DMS79 (cell line): ENCODE measurements at regions not wholly inside any gene's neighbourhood (a gene's known extent, or its start where the extent isn't known, plus 50 kb on each side); places are given as distances from the start of the nearest gene placed in this dataset.
"Not testable (repeated sequence)": the region's sequence is repeated elsewhere in the genome, so short reads cannot be mapped to it uniquely, and the experiment has no call there.

Experiments
- DNase-seq: peaks from one replicate; lab custom pipeline; 2025; lab: John Stamatoyannopoulos, UW

GRCh38 chr7:68706291-68706690 is 892.0 kb upstream of the AUTS2 start:
- DNase-seq = no peak

GRCh38 chr7:68707159-68707558 is 891.1 kb upstream of the AUTS2 start:
- no peak for DNase-seq

- DNase-seq = no peak
Observed at GRCh38 chr7:68707958-68708357, 890.3 kb upstream of the AUTS2 start.

DNA sequence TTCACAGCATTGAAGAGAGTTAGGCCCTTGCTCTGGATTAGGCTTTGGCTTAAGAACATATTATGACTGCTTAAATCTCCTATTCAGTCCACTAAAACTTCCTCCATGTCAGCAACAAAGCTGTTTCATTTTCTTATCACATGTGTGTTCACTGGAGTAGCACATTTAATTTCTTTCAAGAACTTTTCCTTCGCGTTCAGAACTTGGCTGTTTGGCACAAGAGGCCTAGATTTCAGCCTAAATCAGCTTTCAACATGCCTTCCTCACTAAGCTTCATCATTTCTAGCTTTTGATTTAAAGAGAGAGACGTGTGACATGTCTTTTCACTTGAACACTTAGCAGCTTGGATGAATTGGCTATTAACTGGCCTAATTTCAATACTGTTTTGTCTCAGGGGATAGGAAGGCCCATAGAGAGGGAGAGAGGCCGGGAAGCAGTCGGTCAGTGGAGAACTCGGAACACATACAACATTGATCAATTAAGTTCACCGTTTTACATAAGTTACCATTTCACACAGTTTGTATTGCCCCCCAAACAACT is 885.2 kb upstream of the AUTS2 start:
- no peak for DNase-seq

GRCh38 chr7:68714135-68714534 is 884.1 kb upstream of the AUTS2 start:
- DNase-seq = not testable (repeated sequence)

- no peak for DNase-seq
Observed at GRCh38 chr7:68715907-68716306, 882.4 kb upstream of the AUTS2 start.

GRCh38 chr7:68717176-68717575 is 881.1 kb upstream of the AUTS2 start:
- DNase-seq = no peak

GRCh38 chr7:68718097-68718551 is 880.2 kb upstream of the AUTS2 start:
- no peak for DNase-seq

DNA sequence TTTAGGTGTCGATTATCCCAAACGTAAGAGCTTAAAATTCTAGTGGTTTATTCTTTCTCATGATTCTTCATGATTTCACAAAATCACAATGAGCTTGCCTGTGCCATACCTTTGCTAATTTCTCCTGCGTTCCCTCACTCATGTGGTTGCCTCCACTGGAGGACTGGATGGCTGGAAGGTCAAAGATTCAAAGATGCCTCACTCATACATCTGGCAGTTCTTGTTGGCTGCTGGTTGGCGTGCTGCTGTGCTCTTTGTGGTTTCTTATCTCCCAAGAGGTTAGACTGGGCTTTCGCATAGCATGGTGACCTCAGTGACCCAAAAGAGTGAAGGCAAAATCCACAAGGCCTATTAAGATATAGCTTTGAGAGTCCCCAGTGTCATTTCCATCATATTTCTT is 877.6 kb upstream of the AUTS2 start:
- no peak for DNase-seq

DNA sequence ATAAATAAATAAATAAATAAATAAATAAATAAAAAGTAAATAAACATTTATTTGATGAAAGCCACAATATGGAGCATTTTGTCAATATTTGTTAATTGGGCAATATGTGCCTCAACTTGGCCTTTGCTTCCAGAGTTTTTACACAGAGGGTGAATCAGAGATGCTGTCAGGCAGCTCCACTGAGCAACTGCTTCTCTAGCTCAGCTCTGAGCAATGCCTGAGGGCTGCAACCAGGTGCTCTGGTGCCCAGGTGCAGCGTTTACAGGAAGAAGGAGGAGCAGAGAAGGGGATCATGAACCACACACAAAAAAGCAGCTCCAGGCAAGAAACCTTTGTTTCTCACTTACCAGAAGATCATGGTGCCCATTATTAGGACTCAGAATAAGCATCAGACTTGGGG is 876.2 kb upstream of the AUTS2 start:
- DNase-seq = no peak

DNA sequence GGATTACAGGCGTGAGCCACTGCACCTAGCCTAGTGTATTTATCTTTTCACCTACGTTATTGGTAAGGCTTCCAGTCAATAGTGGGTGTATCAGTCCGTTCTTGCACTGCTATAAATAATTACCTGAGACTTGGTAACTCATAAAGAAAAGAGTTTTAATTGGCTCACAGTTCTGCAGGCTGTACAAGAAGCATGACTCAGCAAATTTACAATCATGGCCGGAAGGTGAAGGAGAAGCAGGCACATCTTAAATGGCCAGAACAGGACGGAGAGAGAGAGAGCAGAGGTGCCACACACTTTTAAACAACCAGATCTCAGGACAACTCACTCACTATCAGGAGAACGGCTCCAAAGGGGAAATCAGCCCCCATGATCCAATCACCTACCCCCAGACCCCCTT is 873.3 kb upstream of the AUTS2 start:
- no peak for DNase-seq

- DNase-seq = no peak
Observed at GRCh38 chr7:68725843-68726785, 872.2 kb upstream of the AUTS2 start.

- not testable (repeated sequence) for DNase-seq
Observed at GRCh38 chr7:68728720-68729119, 869.6 kb upstream of the AUTS2 start.

DNA sequence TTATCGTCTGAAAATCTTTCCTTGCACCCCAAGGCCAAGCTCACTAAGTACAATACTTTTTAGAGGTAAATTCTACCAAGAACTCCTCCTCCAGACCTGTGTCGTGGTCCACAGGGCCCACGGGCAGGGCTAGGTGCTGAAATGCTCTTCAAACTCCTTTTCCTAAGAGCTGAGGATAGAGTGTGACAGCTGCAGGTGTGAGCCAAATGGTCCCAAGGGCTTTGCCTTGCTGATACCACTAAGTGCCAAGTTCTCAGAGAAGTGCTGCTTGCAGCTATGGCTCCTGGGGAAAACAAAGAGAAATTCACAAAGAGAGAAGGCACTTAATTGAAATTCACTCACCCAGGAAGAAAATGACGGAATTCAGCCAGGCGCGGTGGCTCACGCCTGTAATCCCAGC is 868.9 kb upstream of the AUTS2 start:
- DNase-seq = no peak

GRCh38 chr7:68730194-68730593 is 868.1 kb upstream of the AUTS2 start:
- no peak for DNase-seq

- peak; percentile 48 for DNase-seq
Observed at GRCh38 chr7:68730964-68731363, 867.3 kb upstream of the AUTS2 start.

GRCh38 chr7:68733219-68734153 is 864.8 kb upstream of the AUTS2 start:
- DNase-seq = no peak

DNA sequence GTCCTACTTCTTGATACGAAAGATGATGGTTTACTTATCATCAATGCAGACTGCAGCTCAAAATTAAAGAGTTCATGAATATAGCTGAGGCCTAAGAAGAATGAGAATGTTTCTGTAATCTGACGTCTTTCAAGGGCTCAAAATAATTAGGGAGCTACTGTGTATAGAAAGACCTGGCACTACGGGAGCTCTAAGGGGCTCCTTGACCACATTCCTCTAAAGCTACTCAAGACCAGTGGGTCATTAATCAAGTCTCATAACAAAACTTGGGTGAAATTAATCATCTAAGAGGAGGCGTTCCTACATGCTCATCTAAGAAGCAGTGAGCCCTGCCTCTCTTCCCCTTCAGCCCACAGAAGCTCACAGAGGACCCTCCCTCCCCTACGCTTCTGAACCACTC is 863.8 kb upstream of the AUTS2 start:
- no peak for DNase-seq

DNA sequence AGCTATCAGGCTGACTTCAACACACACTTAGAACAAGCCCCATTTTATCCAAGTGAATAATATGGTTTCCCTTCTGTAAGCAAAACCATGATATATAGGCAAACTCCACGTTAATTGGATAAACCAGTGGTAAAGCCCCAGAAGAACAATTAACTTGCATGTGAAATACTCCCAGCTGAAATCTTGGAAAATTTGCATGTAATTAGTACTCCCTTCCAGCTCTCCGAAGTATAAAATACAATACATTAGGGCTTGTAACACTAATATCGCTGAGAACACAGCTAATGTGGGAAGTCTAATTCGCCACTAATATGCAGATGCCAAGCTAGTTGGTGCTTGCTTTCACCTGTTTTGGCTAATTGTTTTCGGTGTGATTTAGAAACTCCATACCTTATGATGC is 859.0 kb upstream of the AUTS2 start:
- no peak for DNase-seq

GRCh38 chr7:68744036-68744435 is 854.2 kb upstream of the AUTS2 start:
- no peak for DNase-seq

DNA sequence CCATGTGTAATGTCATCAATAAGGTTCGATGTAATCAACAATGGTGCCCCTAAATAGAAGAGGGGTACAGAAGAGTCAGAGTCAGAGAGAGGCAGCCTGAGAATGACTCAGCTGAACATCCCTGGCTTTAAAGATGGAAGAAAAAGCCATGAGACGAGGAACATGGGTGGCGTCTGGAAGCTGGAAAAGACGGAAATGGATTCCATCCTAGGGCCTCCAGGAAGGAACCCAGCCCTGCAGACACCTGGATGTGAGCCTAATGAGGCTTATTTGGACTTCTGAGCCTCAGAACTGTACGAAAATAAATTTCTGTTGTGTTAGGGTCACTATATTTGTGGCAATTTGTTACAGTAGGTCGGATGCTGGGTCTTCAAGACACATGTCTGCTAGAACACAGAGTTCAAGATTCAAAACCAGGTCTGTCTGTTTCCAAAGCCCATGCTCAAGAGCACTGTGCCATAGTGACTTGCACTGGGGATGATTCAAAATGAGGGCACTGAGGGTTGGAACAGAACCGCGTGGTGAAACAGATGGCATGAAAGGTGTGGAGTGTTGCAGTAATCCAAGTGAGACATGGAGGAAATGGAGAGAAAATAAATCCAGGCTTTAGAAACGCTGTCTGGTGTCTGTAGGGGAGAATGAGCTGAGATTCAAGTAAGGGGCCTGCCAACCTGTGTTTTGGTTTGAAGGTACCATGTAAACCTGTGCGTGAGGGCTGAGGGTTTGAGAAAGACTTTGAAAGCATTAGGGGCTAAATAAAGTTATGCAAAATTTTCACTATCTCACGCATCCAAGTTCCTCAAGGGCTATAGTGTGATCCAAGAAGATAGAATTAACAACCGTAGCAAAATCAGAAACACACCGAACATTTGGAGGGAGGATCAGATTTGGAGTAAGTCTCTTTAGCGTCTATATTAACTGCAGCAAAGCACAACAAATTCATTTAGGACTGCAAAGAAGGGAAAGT is 849.1 kb upstream of the AUTS2 start:
- DNase-seq = no peak
